ENCODE measurements at regions not wholly inside any gene's neighbourhood (a gene's known extent, or its start where the extent isn't known, plus 50 kb on each side); places are given as distances from the start of the nearest gene placed in this dataset.

DNA sequence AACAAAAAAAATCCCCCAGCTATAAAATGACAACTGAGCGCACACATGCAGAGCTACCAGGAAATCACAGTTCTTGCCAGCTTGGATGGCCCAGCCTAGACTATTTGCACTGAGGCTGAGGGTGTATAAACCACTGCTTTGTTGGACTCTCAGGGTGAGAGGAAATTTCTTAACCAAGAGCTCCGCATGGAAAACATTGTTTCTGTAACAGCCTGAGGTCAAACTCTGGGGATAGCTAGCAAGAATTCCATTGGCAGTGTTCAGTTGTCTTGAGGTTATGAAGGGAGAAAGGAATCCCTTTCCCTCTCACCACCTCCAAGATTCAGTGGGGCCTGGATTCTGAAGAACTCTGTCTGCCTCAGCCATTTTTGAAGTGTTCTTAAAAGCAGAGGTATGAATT is 360.0 kb downstream of the OSTF1 start:
- TF ChIP-seq MAX (IDR thresholded peaks at IDR 0.05) (no peak), ZBTB7A (IDR thresholded peaks at IDR 0.05; ENCODE audit: low read depth) (no peak), FOXM1 (IDR thresholded peaks at IDR 0.05; ENCODE audit: borderline replicate concordance, low read depth) (no peak), EP300 (IDR thresholded peaks at IDR 0.05; ENCODE audit: borderline replicate concordance) (no peak)

Measured in Ishikawa (cell line).